Breast epithelium (tissue), 3 donors: ENCODE measurements at regions not wholly inside any gene's neighbourhood (a gene's known extent, or its start where the extent isn't known, plus 50 kb on each side); places are given as distances from the start of the nearest gene placed in this dataset.

Source experiments
- CTCF ChIP-seq, 3 donors: fragments of 450-650 bp; IDR thresholded peaks; one replicate each; pipeline ENCODE4 v1.5.1; 2016 to 2017; ENCODE audit warnings: antibody characterized with exemption in 3 of 3, mild to moderate bottlenecking in 3 of 3, moderate library complexity in 3 of 3
- POLR2AphosphoS5 ChIP-seq, 3 donors: sonication (generic); formaldehyde crosslinking; IDR thresholded peaks; one replicate each; pipeline ENCODE4 v1.6.1; 2017; ENCODE audit warnings: antibody characterized with exemption in 3 of 3

- TF ChIP-seq POLR2AphosphoS5 (IDR thresholded peaks at IDR 0.05), result no peak
- no peak for TF ChIP-seq CTCF (IDR thresholded peaks at IDR 0.05)
Measured at GRCh38 chr14:101072531-101072930, 169.0 kb upstream of the RTL1 start.
